Tibial nerve (tissue), 4 donors: ENCODE measurements at regions not wholly inside any gene's neighbourhood (a gene's known extent, or its start where the extent isn't known, plus 50 kb on each side); places are given as distances from the start of the nearest gene placed in this dataset.

Experiments used
- CTCF ChIP-seq, 5 experiments: fragments of 200-600 bp in 3 of 5; fragments of 450-650 bp in 2 of 5; sonication (generic) in 3 of 5; IDR thresholded peaks; one replicate each; pipeline ENCODE4 v1.5.1; 2016 to 2019; ENCODE audit warnings: antibody characterized with exemption in 5 of 5, mild to moderate bottlenecking in 3 of 5, moderate library complexity in 2 of 5
- EP300 ChIP-seq, 2 donors: sonication (generic); formaldehyde crosslinking; IDR thresholded peaks; one replicate each; pipeline ENCODE4 v1.6.1; 2017; ENCODE audit warnings: antibody characterized with exemption in 2 of 2, mild to moderate bottlenecking in 1 of 2
- POLR2A ChIP-seq, 2 donors: fragments of 450-650 bp; IDR thresholded peaks; one replicate each; pipeline ENCODE4 v1.6.1; 2017; ENCODE audit warnings: antibody characterized with exemption in 2 of 2, mild to moderate bottlenecking in 2 of 2, moderate library complexity in 2 of 2

GRCh38 chr16:13436641-13437412, 483.1 kb upstream of the ERCC4 start:
- TF ChIP-seq CTCF (IDR thresholded peaks at IDR 0.05) (no peak), EP300 (IDR thresholded peaks at IDR 0.05) (no peak), POLR2A (IDR thresholded peaks at IDR 0.05) (no peak)
